Smooth muscle cell (in vitro differentiated cells): ENCODE measurements at regions not wholly inside any gene's neighbourhood (a gene's known extent, or its start where the extent isn't known, plus 50 kb on each side); places are given as distances from the start of the nearest gene placed in this dataset.
"Not testable (repeated sequence)": the region's sequence is repeated elsewhere in the genome, so short reads cannot be mapped to it uniquely, and the experiment has no call there.

Experiments used
- DNase-seq: peaks from one replicate; lab custom pipeline; 2025; ENCODE audit not compliant: unreplicated experiment; lab: John Stamatoyannopoulos, UW
- H2AFZ ChIP-seq: fragments of 200-600 bp; sonication (generic); 2 replicates; pipeline ENCODE4 v1.6.0; 2016; ENCODE audit warnings: antibody characterized with exemption, low read depth, mild to moderate bottlenecking
- H3F3A ChIP-seq: fragments of 200-600 bp; sonication (generic); 2 replicates; pipeline ENCODE4 v1.6.0; 2017; ENCODE audit warnings: antibody characterized with exemption, low read depth
- H3K27ac ChIP-seq: fragments of 200-600 bp; sonication (generic); 2 replicates; pipeline ENCODE4 v1.5.1; 2016; ENCODE audit warnings: low read depth, mild to moderate bottlenecking
- H3K27me3 ChIP-seq: fragments of 200-600 bp; sonication (generic); 2 replicates; pipeline ENCODE4 v1.6.1; 2016; ENCODE audit warnings: low read depth, mild to moderate bottlenecking
- H3K36me3 ChIP-seq: fragments of 200-600 bp; sonication (generic); 2 replicates; pipeline ENCODE4 v1.5.1; 2016; ENCODE audit warnings: low read depth
- H3K4me1 ChIP-seq: fragments of 200-600 bp; sonication (generic); 2 replicates; pipeline ENCODE4 v1.5.1; 2016; ENCODE audit warnings: low read depth
- H3K4me2 ChIP-seq: fragments of 200-600 bp; sonication (generic); 2 replicates; pipeline ENCODE4 v1.6.0; 2016; ENCODE audit warnings: mild to moderate bottlenecking
- H3K4me3 ChIP-seq: fragments of 200-600 bp; sonication (generic); 2 replicates; pipeline ENCODE4 v1.5.1; 2016; ENCODE audit warnings: mild to moderate bottlenecking
- H3K79me2 ChIP-seq: fragments of 200-600 bp; sonication (generic); 2 replicates; pipeline ENCODE4 v1.6.0; 2016; ENCODE audit warnings: low read depth, mild to moderate bottlenecking
- H3K9ac ChIP-seq: fragments of 200-600 bp; sonication (generic); 2 replicates; pipeline ENCODE4 v1.6.0; 2016; ENCODE audit warnings: low read depth
- H3K9me3 ChIP-seq: fragments of 200-600 bp; sonication (generic); replicated peaks from 2 replicates; pipeline ENCODE4 v1.5.1; 2016; ENCODE audit warnings: low read depth
- H4K20me1 ChIP-seq: fragments of 200-600 bp; sonication (generic); 2 replicates; pipeline ENCODE4 v1.6.0; 2016; ENCODE audit warnings: low read depth
- CTCF ChIP-seq: fragments of 200-600 bp; sonication (generic); IDR thresholded peaks from 2 replicates; pipeline ENCODE4 v1.5.1; 2017; ENCODE audit warnings: borderline replicate concordance, mild to moderate bottlenecking, antibody characterized with exemption; ENCODE audit not compliant: insufficient read depth, poor library complexity, severe bottlenecking
- WGBS: methylation state at CpG from one replicate; pipeline ENCODE4 v1.1.7; 2016; ENCODE audit warnings: low lambda C conversion rate; 5-methylcytosine and 5-hydroxymethylcytosine counted together

DNA sequence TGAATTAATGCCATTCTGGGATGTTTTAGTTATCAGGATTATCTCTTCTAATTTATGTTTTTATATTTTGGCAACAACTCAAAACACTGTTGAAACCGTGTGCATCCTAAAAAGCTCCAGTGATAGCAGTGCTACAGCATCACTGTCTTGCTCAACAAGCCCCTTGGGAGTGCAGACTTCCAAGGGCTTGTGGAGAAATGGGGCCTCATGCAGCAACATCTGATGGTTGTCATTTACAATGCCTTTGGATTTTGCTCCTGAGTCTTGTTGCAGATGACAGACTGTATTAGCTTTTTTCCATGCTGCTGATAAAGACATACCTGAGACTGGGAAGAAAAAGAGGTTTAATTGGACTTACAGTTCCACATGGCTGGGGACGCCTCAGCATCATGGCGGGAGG, 515.4 kb downstream of the NEBL start:
- no peak for TF ChIP-seq CTCF
- H3K27ac ChIP-seq: no peak overlapping the region
- H3K79me2 ChIP-seq: no peaks in the 10 kb centered on the region
- H4K20me1 ChIP-seq: no peaks in the 10 kb centered on the region
- no peaks in the 10 kb centered on the region for H3F3A ChIP-seq
- H2AFZ ChIP-seq: no peak overlapping the region
- H3K27me3 ChIP-seq: no peaks in the 10 kb centered on the region
- no peak overlapping the region for H3K4me2 ChIP-seq
- 94% methylated on average over 3 of the region's 3 CpGs for WGBS
- H3K36me3 ChIP-seq: no peaks in the 10 kb centered on the region
- no peak overlapping the region for H3K9ac ChIP-seq
- no peak for DNase-seq
- H3K9me3 ChIP-seq: no peaks in the 10 kb centered on the region
- H3K4me1 ChIP-seq: no peaks in the 10 kb centered on the region
- H3K4me3 ChIP-seq: no peak overlapping the region

DNA sequence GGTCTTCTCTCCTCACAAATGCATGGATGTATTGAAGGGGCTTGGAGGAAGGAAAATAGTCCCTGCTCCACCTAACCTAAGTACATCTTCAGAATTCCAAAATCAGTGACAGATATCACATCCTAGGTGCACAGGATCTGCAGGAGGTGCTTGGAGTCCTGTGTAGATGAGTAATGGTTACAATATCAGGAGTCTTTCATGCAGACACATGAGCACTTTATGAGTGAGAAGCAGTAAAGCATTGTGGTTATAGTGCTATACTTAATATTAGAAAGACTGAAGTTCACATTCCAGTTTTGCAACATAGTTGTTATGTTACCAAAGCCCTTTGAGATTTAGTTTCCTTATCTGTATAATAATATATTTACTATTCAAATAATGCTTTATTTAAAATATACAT, 516.7 kb downstream of the NEBL start:
- no peak overlapping the region for H3K9ac ChIP-seq
- H3K27ac ChIP-seq: no peak overlapping the region
- H4K20me1 ChIP-seq: no peaks in the 10 kb centered on the region
- H3K4me1 ChIP-seq: no peaks in the 10 kb centered on the region
- no peak for DNase-seq
- no peak overlapping the region for H3K4me3 ChIP-seq
- TF ChIP-seq CTCF: no peak
- no peaks in the 10 kb centered on the region for H3K9me3 ChIP-seq
- H3K79me2 ChIP-seq: no peaks in the 10 kb centered on the region
- no peak overlapping the region for H3K4me2 ChIP-seq
- H3F3A ChIP-seq: no peaks in the 10 kb centered on the region
- H2AFZ ChIP-seq: no peak overlapping the region
- no peaks in the 10 kb centered on the region for H3K36me3 ChIP-seq
- H3K27me3 ChIP-seq: no peaks in the 10 kb centered on the region

DNA sequence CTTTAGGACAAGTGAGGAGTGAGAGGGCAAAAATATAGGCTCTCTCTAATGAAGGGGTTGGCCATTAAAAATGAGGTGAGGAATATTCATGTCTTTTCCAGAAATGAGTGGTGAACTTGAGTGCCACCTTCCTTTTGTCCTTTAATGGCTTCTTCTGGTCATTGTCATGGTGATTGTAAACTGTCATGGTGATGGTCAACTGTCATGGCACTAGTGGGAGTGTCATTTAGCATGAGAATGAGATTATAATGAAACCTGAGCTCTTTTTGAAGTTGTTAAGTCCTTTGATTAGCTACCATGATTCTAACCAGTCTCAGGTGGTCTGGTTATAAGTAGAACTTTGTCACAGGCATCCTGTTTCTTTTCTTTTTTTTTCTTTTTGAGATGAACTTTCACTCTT, 524.4 kb downstream of the NEBL start:
- H3K4me3 ChIP-seq: no peak overlapping the region
- no peaks in the 10 kb centered on the region for H3K36me3 ChIP-seq
- no peak overlapping the region for H3K9ac ChIP-seq
- no peak for DNase-seq
- no peak overlapping the region for H2AFZ ChIP-seq
- H3K27me3 ChIP-seq: no peaks in the 10 kb centered on the region
- H3K79me2 ChIP-seq: no peaks in the 10 kb centered on the region
- H3K4me1 ChIP-seq: no peaks in the 10 kb centered on the region
- H3F3A ChIP-seq: no peaks in the 10 kb centered on the region
- H3K27ac ChIP-seq: no peak overlapping the region
- no peak overlapping the region for H3K4me2 ChIP-seq
- TF ChIP-seq CTCF: no peak
- H3K9me3 ChIP-seq: no peaks in the 10 kb centered on the region
- no peaks in the 10 kb centered on the region for H4K20me1 ChIP-seq

DNA sequence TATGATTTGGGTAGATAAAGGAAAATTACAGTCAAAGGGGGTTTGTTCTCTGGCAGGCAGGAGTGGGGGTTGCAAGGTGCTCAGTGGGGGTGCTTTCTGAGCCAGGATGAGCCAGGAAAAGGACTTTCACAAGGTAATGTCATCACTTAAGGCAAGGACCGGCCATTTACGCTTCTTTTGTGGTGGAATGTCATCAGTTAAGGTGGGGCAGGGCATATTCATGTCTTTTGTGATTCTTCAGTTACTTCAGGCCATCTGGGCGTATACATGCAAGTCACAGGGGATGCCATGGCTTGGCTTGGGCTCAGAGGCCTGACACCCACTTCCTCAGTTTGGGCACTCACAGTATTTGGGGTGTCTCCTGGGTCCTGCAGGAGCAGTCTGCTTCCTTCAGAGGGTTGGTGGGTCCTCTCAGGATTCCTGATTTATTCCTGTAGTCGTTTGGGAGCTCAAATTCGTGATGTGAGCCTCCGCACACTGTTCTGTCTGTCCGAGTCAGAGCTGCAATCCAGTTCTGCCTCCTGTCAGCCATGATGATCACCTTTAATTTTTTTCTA, 526.1 kb downstream of the NEBL start:
- not testable (repeated sequence) for H3K9me3 ChIP-seq, H3K4me3 ChIP-seq, H4K20me1 ChIP-seq, H3K4me1 ChIP-seq, H3F3A ChIP-seq, H3K9ac ChIP-seq, H3K4me2 ChIP-seq, DNase-seq, H3K36me3 ChIP-seq, H3K79me2 ChIP-seq, H3K27ac ChIP-seq, H3K27me3 ChIP-seq, H2AFZ ChIP-seq
- 59% methylated on average over 7 of the region's 7 CpGs for WGBS
